B cell (primary cell): ENCODE measurements at regions not wholly inside any gene's neighbourhood (a gene's known extent, or its start where the extent isn't known, plus 50 kb on each side); places are given as distances from the start of the nearest gene placed in this dataset.
"Not testable (repeated sequence)": the region's sequence is repeated elsewhere in the genome, so short reads cannot be mapped to it uniquely, and the experiment has no call there.

Experiments used
- ATAC-seq: fragments of 200-7000 bp; cut with Tn5 transposase; one replicate; pipeline ENCODE4 v1.10.0; 2021; ENCODE audit warnings: low read depth, mild to moderate bottlenecking, moderate number of reproducible peaks, moderate library complexity
- CTCF ChIA-PET: fragments of 350-600 bp; sonication (Branson Sonifier 250); formaldehyde crosslinking; loops from one replicate; lab custom pipeline; 2021; ENCODE audit warnings: antibody characterized with exemption, inconsistent platforms; lab: Charles Lee
- POLR2A ChIA-PET: fragments of 350-600 bp; sonication (Branson Sonifier 250); formaldehyde crosslinking; loops from one replicate; lab custom pipeline; 2021; ENCODE audit warnings: antibody characterized with exemption; lab: Charles Lee
- DNase-seq: peaks from one replicate; pipeline ENCODE4 v3.0.0; 2013
- H2AFZ ChIP-seq: 2 replicates; pipeline ENCODE4 v1.6.1; 2012; ENCODE audit warnings: mild to moderate bottlenecking, low read depth, low read length; ENCODE audit not compliant: insufficient read depth, poor library complexity, severe bottlenecking
- H3K27ac ChIP-seq, 2 donors: 1 replicate in 1 of 2; 2 replicates in 1 of 2; pipeline ENCODE4 v1.5.1; 2012 to 2013; ENCODE audit warnings: low read length in 2 of 2, mild to moderate bottlenecking in 2 of 2, moderate library complexity in 1 of 2
- H3K27me3 ChIP-seq, 4 experiments: fragments of 200-600 bp in 1 of 4; sonication (generic) in 1 of 4; replicated peaks in 1 of 4; 1 replicate in 2 of 4; 2 replicates in 2 of 4; pipeline versions ENCODE4 v1.6.1 to v1.7.0; 2013 to 2016; ENCODE audit warnings: low read length in 3 of 4, mild to moderate bottlenecking in 2 of 4, mixed read lengths in 1 of 4, moderate library complexity in 1 of 4; ENCODE audit not compliant: insufficient read depth in 4 of 4, control insufficient read depth in 3 of 4; ENCODE audit errors: control extremely low read depth in 1 of 4
- H3K36me3 ChIP-seq, 2 experiments: replicated peaks in 1 of 2; 1 replicate in 1 of 2; 2 replicates in 1 of 2; pipeline versions ENCODE4 v1.6.1 to v1.7.1; 2013; ENCODE audit warnings: low read length in 1 of 2; ENCODE audit not compliant: insufficient read depth in 2 of 2, control insufficient read depth in 1 of 2; ENCODE audit errors: control extremely low read depth in 1 of 2, extremely low read depth in 1 of 2
- H3K4me1 ChIP-seq, 2 donors: fragments of 200-600 bp in 1 of 2; sonication (generic) in 1 of 2; 1 replicate in 1 of 2; 2 replicates in 1 of 2; pipeline versions ENCODE4 v1.5.1 to v1.6.1; 2013 to 2017; ENCODE audit warnings: low read length in 2 of 2; ENCODE audit not compliant: control insufficient read depth in 2 of 2, insufficient read depth in 2 of 2
- H3K4me2 ChIP-seq: replicated peaks from 2 replicates; pipeline ENCODE3; 2012; ENCODE audit warnings: mild to moderate bottlenecking, low read depth, low read length; ENCODE audit not compliant: poor library complexity, severe bottlenecking
- H3K4me3 ChIP-seq, 5 experiments: fragments of 200-600 bp in 1 of 5; sonication (generic) in 1 of 5; 1 replicate in 3 of 5; 2 replicates in 2 of 5; pipeline versions ENCODE4 v1.5.1 to v1.7.0; 2011 to 2016; ENCODE audit warnings: low read length in 4 of 5, mild to moderate bottlenecking in 4 of 5, low read depth in 2 of 5, control low read depth in 1 of 5, moderate library complexity in 1 of 5; ENCODE audit not compliant: insufficient read depth in 1 of 5; ENCODE audit errors: control extremely low read depth in 1 of 5, extremely low read depth in 1 of 5
- H3K79me2 ChIP-seq: fragments of 200-600 bp; sonication (generic); one replicate; pipeline ENCODE4 v1.6.0; 2016; ENCODE audit warnings: low read length; ENCODE audit not compliant: control insufficient read depth, insufficient read depth
- H3K9ac ChIP-seq: fragments of 200-600 bp; sonication (generic); 2 replicates; pipeline ENCODE4 v1.6.1; 2017; ENCODE audit warnings: mild to moderate bottlenecking, low read length, moderate library complexity
- H3K9me3 ChIP-seq, 3 donors: one replicate each; pipeline versions ENCODE4 v1.6.1 to v1.7.1; 2013; ENCODE audit warnings: low read length in 2 of 3; ENCODE audit not compliant: control insufficient read depth in 2 of 3, insufficient read depth in 1 of 3; ENCODE audit errors: control extremely low read depth in 1 of 3
- H4K20me1 ChIP-seq: 2 replicates; pipeline ENCODE4 v1.6.0; 2012; ENCODE audit warnings: mild to moderate bottlenecking, low read length; ENCODE audit not compliant: insufficient read depth, control insufficient read depth, poor library complexity, severe bottlenecking
- H3K27ac Mint-ChIP-seq: one replicate; pipeline ENCODE4 v1.8.0; 2021; ENCODE audit warnings: mixed read lengths
- H3K27me3 Mint-ChIP-seq: one replicate; pipeline ENCODE4 v1.8.0; 2021; ENCODE audit warnings: mixed read lengths
- H3K4me1 Mint-ChIP-seq: one replicate; pipeline ENCODE4 v1.8.0; 2021; ENCODE audit warnings: mixed read lengths
- H3K4me3 Mint-ChIP-seq: one replicate; pipeline ENCODE4 v1.8.0; 2021; ENCODE audit warnings: mixed read lengths
- H3K9me3 Mint-ChIP-seq: one replicate; pipeline ENCODE4 v1.8.0; 2022; ENCODE audit warnings: mixed read lengths; ENCODE audit not compliant: insufficient read depth
- CTCF ChIP-seq: fragments of 200-600 bp; IDR thresholded peaks from one replicate; pipeline ENCODE4 v1.8.0; 2022; ENCODE audit warnings: antibody characterized with exemption, mild to moderate bottlenecking
- EZH2 ChIP-seq: IDR thresholded peaks from 2 replicates; pipeline ENCODE4 v1.6.1; 2012; ENCODE audit warnings: borderline replicate concordance, low read depth, mild to moderate bottlenecking, moderate library complexity, low read length; ENCODE audit not compliant: insufficient read depth, poor library complexity, severe bottlenecking
- WGBS: methylation state at CpG from one replicate; pipeline ENCODE4 v1.1.5; 2013; ENCODE audit warnings: missing lambda C conversion rate; ENCODE audit not compliant: insufficient coverage; 5-methylcytosine and 5-hydroxymethylcytosine counted together
- intact Hi-C: fragments of 100-400 bp; cut with micrococcal nuclease; formaldehyde crosslinking; loops from one replicate; pipeline ENCODE4 v1.10.0; 2022

DNA sequence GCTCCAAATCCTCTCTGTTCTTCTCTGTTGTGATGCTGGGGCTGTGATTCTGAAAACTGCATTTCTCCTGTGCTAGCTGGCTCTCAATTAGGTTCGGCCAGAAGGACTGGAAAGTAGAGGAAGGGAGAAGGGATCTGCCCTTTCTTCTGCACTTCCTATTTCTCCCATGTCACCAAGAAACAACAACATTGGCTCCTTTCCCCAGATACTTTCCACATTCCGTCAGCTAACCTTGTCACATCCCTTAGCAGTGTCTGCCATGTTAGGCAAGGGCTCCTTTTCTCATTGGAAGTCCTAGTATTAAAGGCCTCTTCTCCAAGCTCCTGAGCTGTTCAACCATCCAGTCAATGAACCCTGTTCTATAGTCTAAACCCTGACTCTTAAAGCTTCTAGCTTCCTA lies 171.1 kb downstream of the ZNF621 start:
- no peak overlapping the region for H3K4me3 Mint-ChIP-seq
- no peaks in the 10 kb centered on the region for H3K36me3 ChIP-seq
- H3K27ac Mint-ChIP-seq: no peak overlapping the region
- DNase-seq (no peak), ATAC-seq (no peak)
- H3K9me3 ChIP-seq: peaks cover 0 to 6% (median 3%) of the 10 kb centered on the region in 3 donors
- no peak overlapping the region for H3K9ac ChIP-seq
- H2AFZ ChIP-seq: no peak overlapping the region
- no peak overlapping the region for H3K27ac ChIP-seq
- no peaks in the 10 kb centered on the region for H3K4me1 ChIP-seq
- intact Hi-C loops: no loop called here
- H3K9me3 Mint-ChIP-seq: peaks cover 4% of the 10 kb centered on the region
- H3K4me3 ChIP-seq: no peak overlapping the region
- no peak overlapping the region for H3K4me2 ChIP-seq
- ChIA-PET CTCF (interaction anchor here (1.3 kb wide), 1 partner anchor 107 kb away, joined by 3 read pairs; no protein-coding TSS in a partner anchor), POLR2A (no interaction called here)
- H3K4me1 Mint-ChIP-seq: no peaks in the 10 kb centered on the region
- no peaks in the 10 kb centered on the region for H3K27me3 ChIP-seq
- H4K20me1 ChIP-seq: no peaks in the 10 kb centered on the region
- WGBS: 100% methylated on average over 1 of the region's 2 CpGs
- peaks cover 19% of the 10 kb centered on the region for H3K27me3 Mint-ChIP-seq
- TF ChIP-seq CTCF (no peak), EZH2 (no peak)
- H3K79me2 ChIP-seq: no peaks in the 10 kb centered on the region

- H3K4me3 ChIP-seq, H3K9me3 Mint-ChIP-seq, H3K4me1 ChIP-seq, H3K4me1 Mint-ChIP-seq, H3K27me3 Mint-ChIP-seq, ATAC-seq, H3K9ac ChIP-seq, H3K4me3 Mint-ChIP-seq, CTCF ChIA-PET, intact Hi-C loops, H3K4me2 ChIP-seq, H2AFZ ChIP-seq, H3K9me3 ChIP-seq, H3K27ac ChIP-seq, H3K27ac Mint-ChIP-seq, H3K36me3 ChIP-seq, H3K27me3 ChIP-seq, POLR2A ChIA-PET, H4K20me1 ChIP-seq, H3K79me2 ChIP-seq, DNase-seq: not testable (repeated sequence)
Measured at GRCh38 chr3:40698611-40699010, 173.9 kb downstream of the ZNF621 start.
